GM19372 (cell line): ENCODE measurements at regions not wholly inside any gene's neighbourhood (a gene's known extent, or its start where the extent isn't known, plus 50 kb on each side); places are given as distances from the start of the nearest gene placed in this dataset.
"Not testable (repeated sequence)": the region's sequence is repeated elsewhere in the genome, so short reads cannot be mapped to it uniquely, and the experiment has no call there.

Source experiments
- ATAC-seq: cut with Tn5 transposase; IDR thresholded peaks from one replicate; pipeline ENCODE4 v1.9.1; 2021; ENCODE audit warnings: mild to moderate bottlenecking, low read depth, moderate library complexity; ENCODE audit not compliant: unreplicated experiment

GRCh38 chr6:18527836-18528743, 140.9 kb downstream of the RNF144B start:
- ATAC-seq = no peak

GRCh38 chr6:18530201-18530600, 143.1 kb downstream of the RNF144B start:
- no peak for ATAC-seq

GRCh38 chr6:18532139-18532538, 145.0 kb downstream of the RNF144B start:
- no peak for ATAC-seq

- ATAC-seq = no peak
These were observed 146.6 kb downstream of the RNF144B start for GRCh38 chr6:18533793-18534192.

GRCh38 chr6:18536591-18537055, 149.5 kb downstream of the RNF144B start:
- ATAC-seq = no peak

- no peak for ATAC-seq
These were observed 151.2 kb downstream of the RNF144B start for GRCh38 chr6:18538315-18538714.

GRCh38 chr6:18543051-18543450, 155.9 kb downstream of the RNF144B start:
- no peak for ATAC-seq

- ATAC-seq = not testable (repeated sequence)
These were observed 158.0 kb downstream of the RNF144B start for GRCh38 chr6:18545142-18545541.

GRCh38 chr6:18545726-18546125, 158.6 kb downstream of the RNF144B start:
- no peak for ATAC-seq

GRCh38 chr6:18550119-18550518, 163.0 kb downstream of the RNF144B start:
- ATAC-seq = no peak

GRCh38 chr6:18551228-18551627, 164.1 kb downstream of the RNF144B start:
- ATAC-seq = no peak

- ATAC-seq = no peak
These were observed 168.6 kb downstream of the RNF144B start for GRCh38 chr6:18555750-18556149.

GRCh38 chr6:18561037-18561750, 174.0 kb downstream of the RNF144B start:
- ATAC-seq = no peak

- ATAC-seq = no peak
These were observed 175.6 kb downstream of the RNF144B start for GRCh38 chr6:18562726-18563125.

GRCh38 chr6:18564775-18565174, 177.6 kb downstream of the RNF144B start:
- no peak for ATAC-seq

GRCh38 chr6:18565231-18565630, 178.1 kb downstream of the RNF144B start:
- ATAC-seq = no peak

- no peak for ATAC-seq
These were observed 180.2 kb downstream of the RNF144B start for GRCh38 chr6:18567380-18567779.

- ATAC-seq = no peak
These were observed 190.3 kb downstream of the RNF144B start for GRCh38 chr6:18577491-18577890.

GRCh38 chr6:18579166-18579565, 192.0 kb downstream of the RNF144B start:
- no peak for ATAC-seq

GRCh38 chr6:18579869-18580268, 192.7 kb downstream of the RNF144B start:
- ATAC-seq = no peak

- ATAC-seq = no peak
These were observed 197.2 kb downstream of the RNF144B start for GRCh38 chr6:18584372-18584771.
